ENCODE measurements at regions not wholly inside any gene's neighbourhood (a gene's known extent, or its start where the extent isn't known, plus 50 kb on each side); places are given as distances from the start of the nearest gene placed in this dataset.

DNA sequence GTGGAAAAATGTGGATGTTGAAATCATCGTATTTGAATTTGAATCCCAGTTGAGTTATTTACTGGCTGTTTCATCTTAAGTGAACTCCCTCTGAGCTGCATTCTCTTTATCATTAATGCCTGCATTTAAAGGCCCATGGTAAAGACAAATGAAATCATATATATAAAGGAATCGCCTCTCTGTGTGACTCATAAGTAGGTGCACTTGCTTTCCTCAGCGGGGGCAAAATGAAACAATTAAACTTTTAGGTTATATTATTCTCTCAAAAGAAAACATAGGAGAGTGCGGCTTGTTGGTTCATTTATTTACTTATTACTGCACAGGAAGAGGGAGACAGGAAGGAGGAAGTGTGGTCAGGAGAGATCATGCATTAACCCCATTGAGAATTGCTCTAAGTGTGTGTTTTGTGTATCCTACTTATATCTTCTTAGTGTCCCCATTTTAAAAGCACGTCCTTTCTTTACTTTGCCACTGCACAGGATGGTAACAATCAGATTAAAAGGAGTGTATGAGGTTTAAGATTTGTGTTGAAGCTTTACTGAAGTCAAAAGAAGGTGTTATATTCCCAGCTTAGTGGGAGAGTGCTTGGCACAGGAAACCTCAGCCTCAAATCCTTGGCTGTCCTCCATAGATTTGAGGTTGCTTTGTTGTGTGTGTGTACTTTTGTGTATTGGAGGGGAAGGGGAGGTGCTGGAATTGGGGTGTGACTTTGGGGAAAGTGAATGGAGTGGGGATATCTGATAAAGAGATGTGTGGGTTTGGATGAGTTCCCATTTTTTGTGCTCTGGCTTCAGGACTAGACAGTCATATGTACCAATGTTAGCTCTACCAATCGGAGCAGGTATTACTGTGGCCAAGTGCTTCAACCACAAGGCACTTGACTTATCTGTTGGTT is 595.8 kb upstream of the NR2F2 start:
- no peak for TF ChIP-seq POLR2A (IDR thresholded peaks at IDR 0.05)
- intact Hi-C loops (cut with DNase I; ENCODE audit: low total_unique reads) = loop anchor here (5.0 kb wide), 1 partner anchor 418 kb away; no protein-coding TSS in a partner anchor
- Histone ChIP-seq H3K27me3 (no peaks in the 10 kb centered on the region), H3K27ac (no peak overlapping the region), H3K4me1 (no peaks in the 10 kb centered on the region), H3K4me3 (no peak overlapping the region), H3K9me3 (no peaks in the 10 kb centered on the region), H3K36me3 (no peaks in the 10 kb centered on the region)
- no peak for DNase-seq (ENCODE audit: low spot score in 2 of 2)

DNA sequence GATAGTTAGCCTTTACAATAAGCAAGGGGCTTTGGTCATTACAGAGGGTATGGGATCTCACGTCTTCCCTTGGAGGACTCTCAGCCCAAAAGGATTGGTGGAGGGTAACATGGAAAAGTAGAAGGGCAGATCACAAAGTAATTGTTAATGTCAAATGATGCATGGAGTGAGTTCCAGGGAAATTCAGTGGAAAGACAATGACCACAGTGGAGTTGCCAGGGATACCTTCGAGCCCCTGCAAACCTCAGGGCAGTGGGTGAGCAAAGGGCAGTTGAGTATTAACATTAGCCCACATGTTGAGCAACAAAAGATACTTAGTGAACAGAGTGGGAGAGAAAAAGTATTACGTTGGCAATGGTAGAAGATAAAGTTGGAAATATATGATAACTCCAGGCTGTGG is 593.4 kb upstream of the NR2F2 start:
- Histone ChIP-seq H3K36me3 (no peaks in the 10 kb centered on the region), H3K4me1 (no peaks in the 10 kb centered on the region), H3K9me3 (no peaks in the 10 kb centered on the region), H3K27ac (no peak overlapping the region), H3K4me3 (no peak overlapping the region), H3K27me3 (no peaks in the 10 kb centered on the region)
- intact Hi-C loops (cut with DNase I; ENCODE audit: low total_unique reads) = no loop called here
- TF ChIP-seq POLR2A (IDR thresholded peaks at IDR 0.05) (no peak), POLR2AphosphoS5 (IDR thresholded peaks at IDR 0.05) (no peak)
- TF ChIP-seq, protein P1, sequence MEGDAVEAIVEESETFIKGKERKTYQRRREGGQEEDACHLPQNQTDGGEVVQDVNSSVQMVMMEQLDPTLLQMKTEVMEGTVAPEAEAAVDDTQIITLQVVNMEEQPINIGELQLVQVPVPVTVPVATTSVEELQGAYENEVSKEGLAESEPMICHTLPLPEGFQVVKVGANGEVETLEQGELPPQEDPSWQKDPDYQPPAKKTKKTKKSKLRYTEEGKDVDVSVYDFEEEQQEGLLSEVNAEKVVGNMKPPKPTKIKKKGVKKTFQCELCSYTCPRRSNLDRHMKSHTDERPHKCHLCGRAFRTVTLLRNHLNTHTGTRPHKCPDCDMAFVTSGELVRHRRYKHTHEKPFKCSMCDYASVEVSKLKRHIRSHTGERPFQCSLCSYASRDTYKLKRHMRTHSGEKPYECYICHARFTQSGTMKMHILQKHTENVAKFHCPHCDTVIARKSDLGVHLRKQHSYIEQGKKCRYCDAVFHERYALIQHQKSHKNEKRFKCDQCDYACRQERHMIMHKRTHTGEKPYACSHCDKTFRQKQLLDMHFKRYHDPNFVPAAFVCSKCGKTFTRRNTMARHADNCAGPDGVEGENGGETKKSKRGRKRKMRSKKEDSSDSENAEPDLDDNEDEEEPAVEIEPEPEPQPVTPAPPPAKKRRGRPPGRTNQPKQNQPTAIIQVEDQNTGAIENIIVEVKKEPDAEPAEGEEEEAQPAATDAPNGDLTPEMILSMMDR (IDR thresholded peaks at IDR 0.05) = no peak
- DNase-seq (ENCODE audit: low spot score in 2 of 2) = no peak

DNA sequence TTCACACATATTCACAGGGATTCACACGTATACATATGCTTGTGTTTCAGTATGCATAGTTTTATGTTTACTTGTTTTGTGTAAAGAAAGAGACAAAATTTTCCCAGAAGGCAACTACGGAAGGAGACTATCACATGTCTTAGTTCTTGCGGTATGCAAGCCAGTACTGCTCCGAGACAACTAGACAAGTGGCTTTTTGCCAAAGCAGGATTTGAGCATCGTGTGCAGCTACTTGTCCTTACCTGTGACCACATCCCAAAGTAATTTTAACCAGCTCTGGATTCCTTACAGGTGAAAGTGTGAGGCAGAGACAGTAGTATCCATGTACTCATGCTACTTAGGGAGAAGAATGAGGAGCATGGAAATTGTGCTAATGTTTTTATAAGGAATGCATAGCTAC is 591.4 kb upstream of the NR2F2 start:
- TF ChIP-seq POLR2AphosphoS5 (IDR thresholded peaks at IDR 0.05) (no peak), POLR2A (IDR thresholded peaks at IDR 0.05) (no peak)
- TF ChIP-seq, protein P1 (IDR thresholded peaks at IDR 0.05) = no peak
- DNase-seq (ENCODE audit: low spot score in 2 of 2) = no peak
- Histone ChIP-seq H3K4me3 (no peak overlapping the region), H3K4me1 (no peaks in the 10 kb centered on the region), H3K27me3 (no peaks in the 10 kb centered on the region), H3K9me3 (no peaks in the 10 kb centered on the region), H3K27ac (no peak overlapping the region), H3K36me3 (no peaks in the 10 kb centered on the region)
- intact Hi-C loops (cut with DNase I; ENCODE audit: low total_unique reads) = no loop called here

DNA sequence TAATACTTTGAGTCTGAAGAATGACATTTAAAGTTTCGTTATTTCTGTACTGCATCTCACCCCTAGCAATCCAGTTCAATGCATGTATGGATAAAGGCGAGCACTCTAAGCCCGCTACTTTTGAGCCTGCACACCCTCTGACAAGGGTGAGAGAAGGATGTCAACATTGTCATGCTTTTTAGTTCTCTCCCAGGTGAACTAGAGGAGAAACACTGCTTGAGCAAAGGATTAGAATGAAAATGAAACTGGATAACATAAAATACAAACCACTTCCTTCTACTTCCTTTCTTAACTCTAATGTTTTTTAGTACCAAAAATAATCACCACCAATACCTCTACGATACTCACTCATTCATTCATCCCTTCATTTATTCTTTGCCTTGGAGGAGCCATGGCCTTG is 588.7 kb upstream of the NR2F2 start:
- H3K27me3 ChIP-seq = no peaks in the 10 kb centered on the region
- TF ChIP-seq, protein P1 (IDR thresholded peaks at IDR 0.05) = no peak
- TF ChIP-seq POLR2A (IDR thresholded peaks at IDR 0.05) = no peak
- no peak for TF ChIP-seq POLR2AphosphoS5 (IDR thresholded peaks at IDR 0.05)
- H3K4me1 ChIP-seq = no peaks in the 10 kb centered on the region
- no peak overlapping the region for H3K4me3 ChIP-seq
- no peak for DNase-seq (ENCODE audit: low spot score in 2 of 2)
- intact Hi-C loops (cut with DNase I; ENCODE audit: low total_unique reads) = no loop called here
- H3K36me3 ChIP-seq = no peaks in the 10 kb centered on the region
- no peaks in the 10 kb centered on the region for H3K9me3 ChIP-seq
- no peak overlapping the region for H3K27ac ChIP-seq

DNA sequence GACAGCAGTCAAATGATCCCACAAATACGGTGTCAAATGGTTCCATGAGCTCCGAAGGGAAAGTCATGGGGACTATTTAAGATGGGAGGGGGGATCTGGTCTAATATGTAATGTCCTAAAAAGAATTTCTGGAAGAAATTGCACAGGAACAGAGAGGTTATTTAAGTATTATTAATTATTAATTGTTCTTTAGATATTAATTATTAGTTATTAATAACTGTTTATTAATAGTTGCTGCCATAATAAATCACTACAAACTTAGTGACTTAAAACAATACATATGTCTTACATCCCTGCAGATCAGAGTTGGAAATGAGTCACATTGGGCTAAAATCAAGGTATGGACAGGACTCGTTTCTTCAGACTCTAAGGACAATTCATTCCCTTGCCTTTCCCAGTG is 588.2 kb upstream of the NR2F2 start:
- no peak overlapping the region for H3K27ac ChIP-seq
- TF ChIP-seq, protein P1 (IDR thresholded peaks at IDR 0.05) = no peak
- no peak for TF ChIP-seq POLR2AphosphoS5 (IDR thresholded peaks at IDR 0.05)
- TF ChIP-seq POLR2A (IDR thresholded peaks at IDR 0.05) = no peak

More for the DNA sequence above, 588.2 kb upstream of the NR2F2 start:
- no peaks in the 10 kb centered on the region for H3K4me1 ChIP-seq
- H3K4me3 ChIP-seq = no peak overlapping the region
- DNase-seq (ENCODE audit: low spot score in 2 of 2) = no peak
- intact Hi-C loops (cut with DNase I; ENCODE audit: low total_unique reads) = no loop called here
- no peaks in the 10 kb centered on the region for H3K9me3 ChIP-seq
- H3K27me3 ChIP-seq = no peaks in the 10 kb centered on the region
- no peaks in the 10 kb centered on the region for H3K36me3 ChIP-seq
